Upper lobe of left lung (tissue), 4 donors: ENCODE measurements at regions not wholly inside any gene's neighbourhood (a gene's known extent, or its start where the extent isn't known, plus 50 kb on each side); places are given as distances from the start of the nearest gene placed in this dataset.

Experiments
- POLR2A ChIP-seq, 4 donors: fragments of 450-650 bp; IDR thresholded peaks; one replicate each; pipeline ENCODE4 v1.5.1; 2016 to 2017; ENCODE audit warnings: antibody characterized with exemption in 4 of 4, mild to moderate bottlenecking in 2 of 4
- POLR2AphosphoS5 ChIP-seq, 2 donors: sonication (generic); formaldehyde crosslinking; IDR thresholded peaks; one replicate each; pipeline ENCODE4 v1.5.1; 2017; ENCODE audit warnings: antibody characterized with exemption in 2 of 2
- TF ChIP-seq, protein P1 (sequence below), 6 experiments: fragments of 450-650 bp in 4 of 6; fragments of 200-600 bp in 2 of 6; sonication (generic) in 2 of 6; IDR thresholded peaks; one replicate each; pipeline ENCODE4 v1.5.1; 2016 to 2019; ENCODE audit warnings: antibody characterized with exemption in 6 of 6

DNA sequence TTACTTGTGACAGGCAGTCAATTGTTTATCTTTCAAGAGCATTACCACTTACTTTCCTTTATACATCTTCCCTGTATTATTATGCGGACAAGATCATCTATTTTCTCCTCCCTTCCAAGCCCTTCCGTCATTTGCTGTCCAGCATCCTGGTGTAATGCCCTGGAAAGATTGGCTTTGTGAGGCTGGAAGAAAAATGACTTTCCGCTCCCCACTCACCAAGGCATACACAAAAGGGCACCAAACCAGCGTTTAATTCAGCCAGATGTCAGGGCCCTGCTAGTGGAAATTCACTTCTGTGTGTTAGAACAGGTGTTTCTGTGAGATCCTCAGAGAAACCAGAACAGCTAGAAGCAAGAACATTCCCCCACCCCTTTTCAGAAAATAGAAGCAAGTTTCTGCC is 128.1 kb upstream of the NANOS1 start:
- no peak for TF ChIP-seq POLR2A (IDR thresholded peaks at IDR 0.05)
- TF ChIP-seq, protein P1, sequence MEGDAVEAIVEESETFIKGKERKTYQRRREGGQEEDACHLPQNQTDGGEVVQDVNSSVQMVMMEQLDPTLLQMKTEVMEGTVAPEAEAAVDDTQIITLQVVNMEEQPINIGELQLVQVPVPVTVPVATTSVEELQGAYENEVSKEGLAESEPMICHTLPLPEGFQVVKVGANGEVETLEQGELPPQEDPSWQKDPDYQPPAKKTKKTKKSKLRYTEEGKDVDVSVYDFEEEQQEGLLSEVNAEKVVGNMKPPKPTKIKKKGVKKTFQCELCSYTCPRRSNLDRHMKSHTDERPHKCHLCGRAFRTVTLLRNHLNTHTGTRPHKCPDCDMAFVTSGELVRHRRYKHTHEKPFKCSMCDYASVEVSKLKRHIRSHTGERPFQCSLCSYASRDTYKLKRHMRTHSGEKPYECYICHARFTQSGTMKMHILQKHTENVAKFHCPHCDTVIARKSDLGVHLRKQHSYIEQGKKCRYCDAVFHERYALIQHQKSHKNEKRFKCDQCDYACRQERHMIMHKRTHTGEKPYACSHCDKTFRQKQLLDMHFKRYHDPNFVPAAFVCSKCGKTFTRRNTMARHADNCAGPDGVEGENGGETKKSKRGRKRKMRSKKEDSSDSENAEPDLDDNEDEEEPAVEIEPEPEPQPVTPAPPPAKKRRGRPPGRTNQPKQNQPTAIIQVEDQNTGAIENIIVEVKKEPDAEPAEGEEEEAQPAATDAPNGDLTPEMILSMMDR (IDR thresholded peaks at IDR 0.05), result no peak
- TF ChIP-seq POLR2AphosphoS5 (IDR thresholded peaks at IDR 0.05), result no peak
